ENCODE measurements at regions not wholly inside any gene's neighbourhood (a gene's known extent, or its start where the extent isn't known, plus 50 kb on each side); places are given as distances from the start of the nearest gene placed in this dataset.
"Not testable (repeated sequence)": the region's sequence is repeated elsewhere in the genome, so short reads cannot be mapped to it uniquely, and the experiment has no call there.

- DNase-seq = no peak
Measured at GRCh38 chr2:192783643-192784042, 588.9 kb upstream of the TMEFF2 start.

DNA sequence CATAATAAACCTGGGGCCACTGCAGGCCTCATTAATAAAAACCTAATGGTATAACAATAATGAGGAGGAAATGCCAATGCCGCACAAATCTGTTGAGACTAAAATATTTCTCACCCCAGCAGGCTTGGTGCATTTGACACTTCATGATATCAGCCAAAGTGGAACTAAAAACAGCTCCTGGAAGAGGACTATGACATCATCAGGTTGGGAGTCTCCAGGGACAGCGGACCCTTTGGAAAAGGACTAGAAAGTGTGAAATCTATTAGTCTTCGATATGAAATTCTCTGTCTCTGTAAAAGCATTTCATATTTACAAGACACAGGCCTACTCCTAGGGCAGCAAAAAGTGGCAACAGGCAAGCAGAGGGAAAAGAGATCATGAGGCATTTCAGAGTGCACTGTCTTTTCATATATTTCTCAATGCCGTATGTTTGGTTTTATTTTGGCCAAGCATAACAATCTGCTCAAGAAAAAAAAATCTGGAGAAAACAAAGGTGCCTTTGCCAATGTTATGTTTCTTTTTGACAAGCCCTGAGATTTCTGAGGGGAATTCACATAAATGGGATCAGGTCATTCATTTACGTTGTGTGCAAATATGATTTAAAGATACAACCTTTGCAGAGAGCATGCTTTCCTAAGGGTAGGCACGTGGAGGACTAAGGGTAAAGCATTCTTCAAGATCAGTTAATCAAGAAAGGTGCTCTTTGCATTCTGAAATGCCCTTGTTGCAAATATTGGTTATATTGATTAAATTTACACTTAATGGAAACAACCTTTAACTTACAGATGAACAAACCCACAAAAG lies 580.9 kb upstream of the TMEFF2 start:
- DNase-seq = no peak

DNA sequence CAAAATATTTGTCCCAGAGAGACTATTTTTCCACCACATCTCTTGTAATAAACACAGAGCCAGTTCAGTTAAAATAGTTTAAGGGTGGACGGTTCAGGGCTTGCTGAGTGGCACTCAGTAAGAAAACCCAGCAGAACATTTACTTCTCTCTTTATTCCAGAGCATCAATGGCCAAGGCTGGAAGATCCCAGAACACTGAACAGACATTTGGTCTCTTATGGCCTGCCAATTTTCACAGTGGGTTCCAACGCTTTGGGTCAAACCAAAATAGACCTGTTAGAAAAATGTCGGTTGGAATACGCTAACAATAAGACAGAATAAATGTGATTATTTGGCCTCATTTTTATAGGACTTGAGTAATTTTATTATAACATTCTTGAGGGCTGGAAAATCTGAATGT lies 580.3 kb upstream of the TMEFF2 start:
- no peak for DNase-seq

- no peak for DNase-seq
Measured at GRCh38 chr2:192773044-192773443, 578.3 kb upstream of the TMEFF2 start.

- DNase-seq = no peak
Measured at GRCh38 chr2:192749611-192750200, 555.0 kb upstream of the TMEFF2 start.

DNA sequence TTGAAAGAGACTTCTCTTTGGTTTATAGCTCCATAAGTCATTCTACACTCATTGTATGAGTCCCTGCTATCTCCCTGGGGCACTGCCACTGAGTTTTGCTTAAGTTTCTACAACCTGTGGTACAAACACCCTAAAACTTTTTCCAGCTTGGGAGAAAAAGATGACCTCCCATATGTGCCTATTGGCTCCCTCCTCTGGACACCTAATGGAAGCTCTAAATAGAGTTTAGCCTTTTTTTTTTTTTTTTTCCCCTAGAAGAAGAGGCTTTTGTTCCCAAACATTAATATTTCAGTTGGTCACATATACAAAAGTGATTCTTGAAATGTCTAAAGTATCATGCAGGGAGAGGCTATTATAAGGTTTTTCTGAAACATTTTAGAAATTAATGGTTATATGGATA lies 547.2 kb upstream of the TMEFF2 start:
- DNase-seq = no peak

- DNase-seq = no peak
Measured at GRCh38 chr2:192735447-192735846, 540.7 kb upstream of the TMEFF2 start.

DNA sequence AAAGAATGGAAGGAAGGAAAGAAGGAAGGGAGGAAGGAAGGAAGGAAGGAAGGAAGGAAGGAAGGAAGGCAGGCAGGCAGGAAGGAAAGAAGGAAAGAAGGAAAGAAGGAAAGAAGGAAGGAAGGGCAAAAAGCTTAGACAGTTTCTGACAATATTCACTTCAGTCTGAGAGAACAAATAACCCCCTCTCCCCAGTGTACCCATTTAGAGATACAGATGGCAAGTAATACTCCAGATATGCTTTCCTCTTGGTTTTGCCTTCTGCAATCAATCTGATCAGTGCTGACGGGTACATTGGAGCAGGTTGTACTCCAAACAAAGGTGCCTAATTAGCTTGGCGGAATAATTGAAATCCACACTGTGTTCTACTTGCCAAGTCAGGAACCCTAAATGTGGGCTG lies 534.6 kb upstream of the TMEFF2 start:
- no peak for DNase-seq

GRCh38 chr2:192725991-192726390 lies 531.3 kb upstream of the TMEFF2 start:
- no peak for DNase-seq

- DNase-seq = no peak
Measured at GRCh38 chr2:192719629-192720028, 524.9 kb upstream of the TMEFF2 start.

DNA sequence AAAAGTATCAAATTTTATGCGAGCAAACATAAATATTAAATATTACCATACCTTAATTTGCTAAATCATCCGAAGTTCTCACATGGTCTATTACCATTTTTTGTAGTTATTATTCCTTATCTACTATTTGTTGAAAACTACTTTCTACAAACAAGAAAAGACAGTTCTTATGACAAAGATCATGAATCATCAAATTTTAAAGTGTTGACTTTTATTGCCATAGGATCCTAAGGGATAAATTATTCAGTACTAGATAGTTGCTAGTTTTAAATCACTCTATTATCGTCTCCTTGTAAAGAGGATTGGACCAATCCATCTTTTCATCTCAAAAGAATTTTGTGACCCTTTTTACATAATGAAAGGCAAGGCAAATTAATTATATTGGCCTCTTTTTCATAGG lies 523.6 kb upstream of the TMEFF2 start:
- no peak for DNase-seq

DNA sequence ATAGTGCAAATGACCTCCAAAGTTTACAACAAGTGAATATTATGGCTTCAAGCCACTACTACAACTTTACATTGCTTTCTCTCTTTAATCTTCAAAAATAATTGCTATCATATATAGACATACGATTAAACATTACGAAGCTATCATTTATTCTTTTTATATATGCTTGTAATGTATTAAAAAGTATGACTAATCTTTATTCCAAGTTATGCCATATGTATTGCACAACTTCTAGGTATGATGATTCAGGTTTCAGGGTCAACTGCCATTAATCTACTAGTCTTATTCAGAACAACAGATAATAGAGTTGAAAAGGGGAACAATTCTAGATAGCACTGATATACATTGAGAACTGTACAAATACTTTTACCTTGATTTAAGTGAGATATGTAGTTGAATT lies 506.2 kb upstream of the TMEFF2 start:
- no peak for DNase-seq

DNA sequence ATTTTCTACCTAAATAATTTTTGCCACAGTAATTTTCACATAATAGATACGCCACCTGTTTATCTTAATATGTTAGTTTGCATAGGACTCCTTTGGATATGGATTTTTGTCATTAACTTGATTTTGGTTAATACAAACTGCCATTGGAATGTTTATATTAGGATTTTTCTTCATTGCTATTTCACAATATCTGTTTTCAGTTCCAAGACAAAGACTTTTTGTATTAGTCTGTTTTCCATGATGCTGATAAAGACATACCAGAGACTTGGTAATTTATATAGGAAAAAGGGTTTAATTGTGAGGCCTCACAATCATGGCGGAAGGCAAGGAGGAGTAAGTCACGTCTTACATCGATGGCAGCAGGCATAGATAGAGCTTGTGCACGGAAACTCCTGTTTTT lies 503.1 kb upstream of the TMEFF2 start:
- DNase-seq = no peak

DNA sequence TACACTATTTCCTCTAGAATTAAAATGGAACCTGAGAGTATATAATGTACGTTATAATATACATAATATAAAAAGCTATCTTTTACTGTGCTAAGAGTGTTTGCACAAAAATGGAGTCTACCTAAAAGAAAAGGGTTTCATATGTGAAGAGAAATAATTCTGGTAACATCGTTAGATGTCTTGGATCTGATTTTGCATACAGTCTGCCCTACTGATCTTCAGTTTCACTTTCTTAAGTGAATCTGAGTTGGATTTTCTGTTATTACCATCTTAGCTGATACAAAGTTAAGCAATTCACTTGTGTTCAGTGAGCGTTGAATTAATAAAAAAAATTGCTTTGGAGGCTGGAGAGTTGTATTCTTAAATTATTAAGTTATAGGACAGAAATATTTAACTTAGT lies 502.1 kb upstream of the TMEFF2 start:
- DNase-seq = no peak

- no peak for DNase-seq
Measured at GRCh38 chr2:192687015-192687414, 492.3 kb upstream of the TMEFF2 start.

GRCh38 chr2:192682511-192682910 lies 487.8 kb upstream of the TMEFF2 start:
- not testable (repeated sequence) for DNase-seq

DNA sequence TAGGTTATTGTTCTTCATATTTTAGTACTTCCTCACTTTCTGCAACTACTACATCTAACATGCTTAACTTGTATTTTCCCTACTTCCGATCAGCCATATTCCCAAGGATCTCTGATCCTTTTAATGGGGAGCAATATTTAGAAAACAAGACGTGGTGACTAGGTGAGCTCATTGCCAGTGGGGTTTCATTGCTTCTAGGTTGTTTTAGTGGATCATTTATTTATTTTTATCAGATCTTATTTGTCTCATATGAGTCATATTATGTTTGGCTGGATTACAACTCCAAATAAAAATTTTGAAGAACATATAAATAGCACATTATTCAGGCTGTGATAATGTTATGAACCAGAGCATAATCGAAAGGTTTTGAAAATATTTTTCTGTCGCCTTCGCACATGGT lies 480.9 kb upstream of the TMEFF2 start:
- DNase-seq = no peak

- no peak for DNase-seq
Measured at GRCh38 chr2:192669505-192670091, 474.9 kb upstream of the TMEFF2 start.

GRCh38 chr2:192660555-192660954 lies 465.8 kb upstream of the TMEFF2 start:
- DNase-seq = not testable (repeated sequence)

DNA sequence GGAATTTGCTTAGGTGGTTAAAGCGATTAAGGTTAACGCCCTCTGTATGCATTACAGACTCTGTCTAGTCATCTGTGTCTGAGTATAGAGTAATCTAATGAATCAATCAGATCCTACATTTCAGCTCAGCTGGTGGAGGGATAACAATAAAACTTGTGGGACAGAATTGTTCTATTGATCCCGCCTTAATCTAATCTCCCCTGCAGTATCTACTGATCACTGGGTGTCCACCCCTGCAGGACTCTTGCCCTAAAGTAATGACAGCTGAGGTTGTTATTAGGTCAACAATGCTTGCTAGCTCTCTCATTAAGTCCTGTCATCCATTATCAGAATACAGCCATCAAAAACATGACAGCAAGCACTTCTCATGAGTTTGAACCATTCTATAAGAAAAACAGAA lies 462.6 kb upstream of the TMEFF2 start:
- no peak for DNase-seq

DNA sequence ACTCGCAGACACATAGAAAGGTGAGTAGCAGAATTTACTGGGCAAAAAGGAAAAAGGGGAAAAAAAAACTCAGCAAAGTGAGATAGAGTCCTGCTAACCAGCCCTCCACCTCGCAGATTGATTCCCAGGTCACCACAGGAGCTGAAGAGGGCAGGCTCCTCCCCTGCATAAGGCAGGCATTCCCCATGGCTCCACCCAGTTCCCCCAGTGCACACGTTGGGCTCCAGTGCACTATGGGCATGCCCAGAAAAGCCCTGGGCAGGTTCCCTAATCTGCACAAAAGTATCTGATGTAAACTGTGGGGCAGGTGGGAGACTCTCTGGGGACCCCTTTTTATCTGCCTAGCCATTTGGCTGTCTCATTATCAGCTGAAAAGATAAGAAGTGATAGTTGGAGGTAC lies 461.2 kb upstream of the TMEFF2 start:
- no peak for DNase-seq

GRCh38 chr2:192645811-192646598 lies 451.3 kb upstream of the TMEFF2 start:
- DNase-seq = no peak

DNA sequence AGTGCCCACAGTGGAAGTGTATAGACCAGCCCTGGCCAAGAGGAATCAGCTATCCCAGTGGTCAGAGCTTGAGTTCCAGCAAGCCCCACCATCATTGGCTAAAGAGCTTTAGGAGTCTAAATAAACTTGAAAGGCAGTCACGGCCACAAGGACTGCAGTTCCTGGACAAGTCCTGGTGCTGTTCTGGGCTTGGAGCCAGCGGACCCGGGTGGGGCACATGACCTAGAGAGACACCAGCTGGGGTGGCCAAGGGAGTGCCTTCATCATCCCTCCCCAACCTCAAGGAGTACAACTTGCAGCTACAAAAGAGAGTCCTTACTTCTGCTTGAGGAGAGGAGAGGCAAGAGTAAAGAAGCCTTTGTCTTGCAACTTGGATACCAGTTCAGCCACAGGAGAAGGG lies 439.8 kb upstream of the TMEFF2 start:
- no peak for DNase-seq

GRCh38 chr2:192628017-192628416 lies 433.3 kb upstream of the TMEFF2 start:
- DNase-seq = no peak
